Hematopoietic multipotent progenitor cell treated with erythropoietin and hydrocortisone succinate and interleukin-3 and kit ligand, for 17 days (in vitro differentiated cells): ENCODE measurements at regions not wholly inside any gene's neighbourhood (a gene's known extent, or its start where the extent isn't known, plus 50 kb on each side); places are given as distances from the start of the nearest gene placed in this dataset.
"Not testable (repeated sequence)": the region's sequence is repeated elsewhere in the genome, so short reads cannot be mapped to it uniquely, and the experiment has no call there.

Experiments
- DNase-seq: peaks from one replicate; pipeline ENCODE4 v3.0.0-alpha.2; 2015; ENCODE audit warnings: low spot score

DNA sequence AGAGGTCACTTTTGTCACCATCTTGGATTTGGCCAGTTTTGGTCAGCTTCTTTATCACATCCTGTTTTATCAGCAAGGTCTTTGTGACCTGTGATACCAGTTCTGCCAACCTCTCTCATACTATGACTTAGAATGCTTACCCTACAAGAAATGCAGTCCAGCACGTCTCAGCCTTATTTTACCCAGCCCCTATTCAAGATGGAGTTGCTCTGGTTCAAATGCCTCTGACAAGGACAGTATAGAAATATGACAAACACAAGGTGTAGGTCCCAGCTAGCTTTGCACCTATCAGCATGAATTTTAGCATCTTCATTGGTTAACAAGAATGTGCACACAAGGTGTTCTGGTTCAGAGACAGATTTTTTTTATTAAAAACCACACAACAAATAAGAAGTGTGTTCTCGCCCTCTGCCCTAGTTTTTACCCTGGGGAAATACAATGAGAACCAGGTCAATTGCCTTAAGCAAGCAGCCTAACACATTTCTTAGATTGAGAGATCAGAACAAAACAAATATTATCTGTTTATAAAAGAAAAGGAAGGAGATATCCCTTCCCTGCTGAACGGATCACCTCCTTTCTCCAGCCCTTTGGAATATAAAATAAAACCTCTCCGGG, 962.3 kb upstream of the PRKX start:
- no peak for DNase-seq

DNA sequence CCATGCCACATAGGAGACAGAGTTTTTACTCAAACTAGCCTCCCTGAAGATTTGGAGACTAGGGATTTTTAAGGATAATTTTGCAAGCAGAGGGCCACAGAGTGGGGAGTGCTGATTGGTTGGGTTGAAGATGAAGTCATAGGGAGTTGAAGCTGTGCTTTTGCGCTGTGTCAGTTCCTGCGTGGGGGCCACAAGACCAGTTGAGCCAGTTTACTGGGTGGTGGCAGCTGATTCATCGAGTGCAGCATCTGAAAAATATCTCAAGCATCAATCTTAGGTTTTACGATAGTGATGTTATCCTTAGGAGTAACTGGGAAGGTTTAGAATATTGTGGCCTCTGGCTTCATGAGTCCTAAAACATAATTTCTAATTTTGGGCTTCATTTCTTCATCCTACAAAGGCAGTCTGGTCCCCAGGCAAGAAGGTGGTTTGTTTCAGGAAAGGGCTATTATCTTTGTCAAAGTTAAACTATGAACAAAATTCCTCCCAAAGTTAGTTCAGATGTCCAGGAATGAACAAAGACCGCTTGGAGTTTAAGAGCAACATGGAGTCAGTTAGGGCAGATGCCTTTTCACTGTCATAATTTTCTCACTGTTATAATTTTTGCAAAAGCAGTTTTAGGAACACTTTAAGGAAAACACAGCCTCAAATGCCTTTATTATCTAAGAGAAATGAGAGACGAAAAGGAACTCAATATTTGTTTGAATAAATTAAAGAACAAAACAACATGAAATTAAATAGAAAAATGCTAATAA, 960.8 kb upstream of the PRKX start:
- no peak for DNase-seq

DNA sequence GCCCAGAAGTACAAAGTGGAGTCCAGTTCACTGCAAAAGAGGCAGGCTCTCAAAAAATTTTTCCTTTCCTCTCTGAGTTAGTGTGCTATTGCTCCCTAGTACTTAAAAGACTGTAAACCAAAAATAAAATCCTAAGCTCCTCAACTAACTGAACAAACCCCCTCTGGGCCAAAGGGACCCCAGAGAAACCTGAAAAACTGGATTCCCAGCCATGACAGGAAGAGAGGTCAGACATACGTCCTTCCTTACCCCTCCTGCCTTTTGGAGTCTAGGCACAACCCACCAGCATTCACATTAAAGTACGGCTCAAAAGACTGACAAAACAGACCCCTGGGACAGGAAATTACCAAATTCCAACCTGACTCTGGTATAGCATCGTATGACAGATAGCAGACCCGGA, 957.9 kb upstream of the PRKX start:
- no peak for DNase-seq

DNA sequence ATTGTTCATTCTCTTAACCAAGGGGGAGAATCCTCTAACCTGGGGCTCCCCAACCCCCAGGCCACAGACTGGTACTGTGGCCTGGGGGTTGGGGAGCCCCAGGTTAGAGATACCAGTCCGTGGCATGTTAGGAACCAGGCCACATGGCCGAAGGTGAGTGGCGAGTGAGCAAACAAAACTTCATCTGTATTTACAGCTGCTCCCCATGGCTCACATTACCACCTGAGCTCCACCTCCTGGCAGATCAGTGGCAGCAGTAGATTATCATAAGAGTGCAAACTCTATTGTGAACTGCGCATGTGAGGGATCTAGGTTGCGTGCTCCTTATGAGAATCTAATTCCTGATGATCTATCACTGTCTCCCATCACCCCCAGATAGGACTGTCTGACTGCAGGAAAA, 957.2 kb upstream of the PRKX start:
- no peak for DNase-seq

GRCh38 chrX:4668802-4669536, 955.5 kb upstream of the PRKX start:
- DNase-seq: no peak

DNA sequence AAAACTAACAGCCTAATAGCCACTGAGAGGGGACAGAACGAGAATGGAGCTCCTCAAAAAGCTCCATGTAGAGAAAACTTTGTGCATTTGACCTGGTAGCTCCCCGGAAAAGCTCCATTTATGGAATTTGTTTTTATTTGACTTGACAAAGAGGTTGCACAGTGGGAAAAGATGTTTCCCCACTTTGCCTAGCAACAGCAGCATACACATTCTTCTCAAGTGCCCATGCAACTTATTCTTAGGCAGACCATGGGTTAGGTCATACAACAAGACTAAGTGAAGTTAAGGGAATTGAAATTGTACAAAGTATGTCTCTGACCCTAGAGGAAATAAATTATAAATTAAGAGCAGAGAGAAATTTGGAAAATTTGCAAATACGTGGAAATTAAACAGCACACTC, 949.6 kb upstream of the PRKX start:
- no peak for DNase-seq

DNA sequence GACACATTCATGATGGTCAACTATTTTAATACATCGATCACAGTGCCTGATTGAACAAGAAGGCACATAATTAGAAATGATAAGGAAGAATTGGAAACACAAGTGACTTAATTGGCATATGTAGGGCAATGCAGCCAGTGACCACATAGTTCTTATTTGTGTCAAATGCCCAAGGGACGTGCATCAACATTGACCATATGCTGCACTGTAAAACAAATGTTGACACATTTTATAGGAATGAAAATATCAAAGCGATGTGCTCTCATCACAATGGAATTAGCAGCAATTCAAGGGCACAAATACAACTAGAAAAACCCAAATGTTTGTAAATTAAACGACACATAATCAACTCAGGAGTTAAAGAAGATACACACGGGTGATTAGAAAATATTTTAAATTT, 948.3 kb upstream of the PRKX start:
- no peak for DNase-seq

DNA sequence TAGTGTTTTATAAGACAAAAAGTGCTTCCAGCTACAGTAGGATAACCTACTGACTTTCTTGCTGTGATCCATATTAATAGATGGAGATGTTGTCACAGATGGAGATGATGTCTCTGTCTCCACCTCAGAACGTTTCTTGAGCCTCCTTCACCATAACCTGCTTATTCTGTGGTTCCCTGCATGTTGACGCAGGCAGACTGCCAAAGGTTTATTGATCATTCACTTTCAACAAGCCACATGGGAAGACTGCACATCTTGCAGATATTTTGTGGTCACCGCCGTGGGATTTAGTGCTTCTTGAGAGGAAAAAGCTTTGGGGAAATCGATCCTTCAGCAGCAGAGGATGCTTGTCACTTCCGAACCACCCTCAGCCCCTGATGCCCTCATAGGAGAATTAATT, 943.0 kb upstream of the PRKX start:
- no peak for DNase-seq

GRCh38 chrX:4655743-4656142, 942.3 kb upstream of the PRKX start:
- DNase-seq: no peak

DNA sequence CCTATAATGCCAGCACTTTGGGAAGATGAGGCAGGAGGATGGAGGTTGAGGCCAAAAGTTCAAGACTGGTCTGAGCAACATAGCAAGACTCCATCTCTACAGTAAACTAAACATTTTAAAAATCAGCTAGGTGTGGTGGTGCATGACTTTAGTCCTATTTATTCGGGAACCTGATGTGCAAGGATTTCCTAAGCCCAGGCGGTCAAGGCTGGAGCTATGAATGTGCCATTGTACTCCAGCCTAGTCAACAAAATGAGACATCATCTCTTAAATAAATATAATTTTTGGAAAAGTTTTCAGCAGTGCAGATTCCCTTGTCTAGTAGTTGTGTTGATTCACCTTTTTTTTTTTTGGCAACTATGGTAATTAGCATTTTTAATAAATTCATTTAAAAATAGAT, 928.7 kb upstream of the PRKX start:
- no peak for DNase-seq

DNA sequence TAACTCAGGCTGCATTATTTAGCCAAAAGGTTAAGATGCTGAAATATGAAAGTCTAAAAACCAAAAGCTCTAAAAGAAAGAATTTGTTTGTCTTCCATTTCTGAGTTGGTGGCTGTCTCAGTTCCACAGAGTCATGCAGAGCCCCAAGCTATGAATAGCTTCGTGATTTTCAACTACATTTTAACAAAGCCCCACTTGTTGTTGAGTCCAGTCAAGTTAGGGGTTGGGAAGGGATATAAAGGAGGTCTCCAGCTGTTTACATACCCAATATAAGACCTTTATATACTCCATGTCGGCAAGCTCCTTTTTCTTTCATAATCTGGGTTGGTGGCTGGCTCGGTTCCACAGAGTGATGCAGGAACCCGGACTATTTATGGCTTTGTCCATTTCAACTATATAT, 924.6 kb upstream of the PRKX start:
- DNase-seq: no peak

GRCh38 chrX:4627414-4627813, 914.0 kb upstream of the PRKX start:
- DNase-seq: no peak

GRCh38 chrX:4622486-4623167, 909.2 kb upstream of the PRKX start:
- DNase-seq: no peak

DNA sequence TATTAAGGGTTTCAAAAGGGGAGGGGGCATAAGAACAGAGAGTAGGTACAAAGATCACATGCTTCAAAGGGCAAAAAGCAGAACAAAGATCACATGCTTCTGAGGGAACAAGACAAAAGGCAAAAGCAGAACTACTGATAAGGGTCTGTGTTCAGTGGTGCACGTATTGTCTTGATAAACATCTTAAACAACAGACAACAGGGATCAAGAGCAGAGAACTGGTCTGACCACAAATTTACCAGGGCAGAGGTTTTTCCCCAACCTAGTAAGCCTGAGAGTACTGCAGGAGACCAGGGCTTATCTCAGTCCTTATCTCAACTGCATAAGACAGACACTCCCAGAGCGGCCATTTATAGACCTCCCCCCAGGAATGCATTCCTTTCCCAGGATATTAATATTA, 900.2 kb upstream of the PRKX start:
- DNase-seq: not testable (repeated sequence)

- DNase-seq: no peak
These were observed 875.4 kb upstream of the PRKX start for GRCh38 chrX:4588893-4589292.

GRCh38 chrX:4588466-4588865, 875.0 kb upstream of the PRKX start:
- no peak for DNase-seq

- DNase-seq: no peak
These were observed 874.6 kb upstream of the PRKX start for GRCh38 chrX:4588056-4588455.

GRCh38 chrX:4579999-4580398, 866.5 kb upstream of the PRKX start:
- DNase-seq: no peak

GRCh38 chrX:4579480-4579879, 866.0 kb upstream of the PRKX start:
- DNase-seq: no peak

DNA sequence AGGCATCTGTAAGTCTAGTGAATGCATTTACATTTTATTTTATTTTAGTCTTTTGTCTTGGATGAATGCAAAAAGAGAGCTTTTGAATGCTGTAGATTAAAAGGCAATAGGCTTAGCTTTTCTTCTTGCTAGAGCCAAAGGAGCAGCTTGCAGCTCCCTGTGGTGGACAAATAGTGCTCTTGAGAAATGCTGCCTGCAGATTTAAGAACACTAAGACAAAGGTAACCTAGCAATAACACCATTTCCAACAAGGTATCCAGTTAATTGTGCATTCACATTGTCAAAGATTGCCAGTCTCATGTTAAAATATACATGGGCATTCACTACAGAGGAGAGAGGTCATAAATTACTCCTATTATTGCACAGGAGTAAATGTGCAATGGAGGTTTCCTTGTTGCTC, 859.2 kb upstream of the PRKX start:
- no peak for DNase-seq

GRCh38 chrX:4570151-4570550, 856.7 kb upstream of the PRKX start:
- DNase-seq: no peak

- no peak for DNase-seq
These were observed 846.7 kb upstream of the PRKX start for GRCh38 chrX:4560192-4560591.

- no peak for DNase-seq
These were observed 836.6 kb upstream of the PRKX start for GRCh38 chrX:4550018-4550417.
